HEK293T (cell line): ENCODE measurements at regions not wholly inside any gene's neighbourhood (a gene's known extent, or its start where the extent isn't known, plus 50 kb on each side); places are given as distances from the start of the nearest gene placed in this dataset.
"Not testable (repeated sequence)": the region's sequence is repeated elsewhere in the genome, so short reads cannot be mapped to it uniquely, and the experiment has no call there.

Experiments used
- ARNT ChIP-seq: fragments of 450-650 bp; IDR thresholded peaks from 2 replicates; pipeline ENCODE4 v1.6.1; 2017; ENCODE audit warnings: mild to moderate bottlenecking
- CTBP1 ChIP-seq: fragments of 450-650 bp; IDR thresholded peaks from 2 replicates; pipeline ENCODE4 v1.6.1; 2016; ENCODE audit warnings: borderline replicate concordance
- ELF4 ChIP-seq: fragments of 450-650 bp; IDR thresholded peaks from 2 replicates; pipeline ENCODE4 v1.6.1; 2017; ENCODE audit warnings: antibody characterized with exemption
- FOXA1 ChIP-seq: fragments of 450-650 bp; IDR thresholded peaks from 2 replicates; pipeline ENCODE4 v1.6.1; 2016; ENCODE audit warnings: mild to moderate bottlenecking
- FOXK2 ChIP-seq: fragments of 450-650 bp; IDR thresholded peaks from 2 replicates; pipeline ENCODE4 v1.6.1; 2016; ENCODE audit warnings: mild to moderate bottlenecking
- FOXM1 ChIP-seq: fragments of 450-650 bp; IDR thresholded peaks from 2 replicates; pipeline ENCODE4 v1.6.1; 2017; ENCODE audit warnings: mild to moderate bottlenecking, borderline replicate concordance
- HDGF ChIP-seq: fragments of 450-650 bp; IDR thresholded peaks from 2 replicates; pipeline ENCODE4 v1.6.1; 2017; ENCODE audit warnings: antibody characterized with exemption, borderline replicate concordance
- L3MBTL2 ChIP-seq: fragments of 450-650 bp; conservative IDR thresholded peaks from 2 replicates; pipeline ENCODE4 v1.6.1; 2016; ENCODE audit warnings: mild to moderate bottlenecking
- LEF1 ChIP-seq: fragments of 450-650 bp; IDR thresholded peaks from 2 replicates; pipeline ENCODE4 v1.6.1; 2017; ENCODE audit warnings: mild to moderate bottlenecking, borderline replicate concordance
- NFRKB ChIP-seq: fragments of 450-650 bp; IDR thresholded peaks from 2 replicates; pipeline ENCODE4 v1.6.1; 2016; ENCODE audit warnings: mild to moderate bottlenecking, moderate library complexity
- SP1 ChIP-seq: fragments of 450-650 bp; IDR thresholded peaks from 2 replicates; pipeline ENCODE4 v1.6.1; 2017
- SUZ12 ChIP-seq: fragments of 450-650 bp; IDR thresholded peaks from 2 replicates; pipeline ENCODE4 v1.6.1; 2016; ENCODE audit warnings: mild to moderate bottlenecking
- TARDBP ChIP-seq: fragments of 450-650 bp; IDR thresholded peaks from 2 replicates; pipeline ENCODE4 v1.6.1; 2016
- ZNF384 ChIP-seq: fragments of 450-650 bp; IDR thresholded peaks from 2 replicates; pipeline ENCODE4 v1.6.1; 2016

DNA sequence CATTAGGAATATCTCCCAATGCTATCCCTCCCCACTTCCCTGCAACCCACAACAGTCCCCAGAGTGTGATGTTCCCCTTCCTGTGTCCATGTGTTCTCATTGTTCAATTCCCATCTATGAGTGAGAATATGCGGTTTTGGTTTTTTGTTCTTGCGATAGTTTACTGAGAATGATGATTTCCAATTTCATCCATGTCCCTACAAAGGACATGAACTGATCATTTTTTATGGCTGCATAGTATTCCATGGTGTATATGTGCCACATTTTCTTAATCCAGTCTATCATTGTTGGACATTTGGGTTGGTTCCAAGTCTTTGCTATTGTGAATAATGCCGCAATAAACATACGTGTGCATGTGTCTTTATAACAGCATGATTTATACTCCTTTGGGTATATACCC is 169.5 kb downstream of the SIM1 start:
- not testable (repeated sequence) for TF ChIP-seq SUZ12, L3MBTL2, FOXK2, ELF4, FOXM1, SP1, FOXA1, HDGF, CTBP1, ARNT, TARDBP, NFRKB, ZNF384, LEF1
